ENCODE measurements at regions not wholly inside any gene's neighbourhood (a gene's known extent, or its start where the extent isn't known, plus 50 kb on each side); places are given as distances from the start of the nearest gene placed in this dataset.

GRCh38 chr20:20933142-20933958 is 172.8 kb downstream of the LINC00237 start:
- no peak for DNase-seq (ENCODE audit: low read depth)

- no peak for DNase-seq (ENCODE audit: low read depth)
Observed at GRCh38 chr20:20932156-20932555, 174.0 kb downstream of the LINC00237 start.

GRCh38 chr20:20931632-20932031 is 174.5 kb downstream of the LINC00237 start:
- no peak for DNase-seq (ENCODE audit: low read depth)

GRCh38 chr20:20931024-20931423 is 175.1 kb downstream of the LINC00237 start:
- DNase-seq (ENCODE audit: low read depth): no peak

- DNase-seq (ENCODE audit: low read depth): no peak
Observed at GRCh38 chr20:20930500-20930899, 175.7 kb downstream of the LINC00237 start.

GRCh38 chr20:20929341-20929740 is 176.8 kb downstream of the LINC00237 start:
- no peak for DNase-seq (ENCODE audit: low read depth)

- DNase-seq (ENCODE audit: low read depth): no peak
Observed at GRCh38 chr20:20926222-20926905, 179.8 kb downstream of the LINC00237 start.

- no peak for DNase-seq (ENCODE audit: low read depth)
Observed at GRCh38 chr20:20920433-20920832, 185.7 kb downstream of the LINC00237 start.

- DNase-seq (ENCODE audit: low read depth): no peak
Observed at GRCh38 chr20:20915844-20916243, 190.3 kb downstream of the LINC00237 start.

GRCh38 chr20:20904501-20904831 is 192.0 kb upstream of the RALGAPA2 start:
- DNase-seq (ENCODE audit: low read depth): no peak

GRCh38 chr20:20903773-20904500 is 191.5 kb upstream of the RALGAPA2 start:
- DNase-seq (ENCODE audit: low read depth): no peak

- DNase-seq (ENCODE audit: low read depth): no peak
Observed at GRCh38 chr20:20897922-20898321, 185.5 kb upstream of the RALGAPA2 start.

- no peak for DNase-seq (ENCODE audit: low read depth)
Observed at GRCh38 chr20:20897145-20897544, 184.7 kb upstream of the RALGAPA2 start.

- no peak for DNase-seq (ENCODE audit: low read depth)
Observed at GRCh38 chr20:20896606-20897005, 184.2 kb upstream of the RALGAPA2 start.

GRCh38 chr20:20895537-20895936 is 183.1 kb upstream of the RALGAPA2 start:
- DNase-seq (ENCODE audit: low read depth): no peak

- no peak for DNase-seq (ENCODE audit: low read depth)
Observed at GRCh38 chr20:20894753-20895152, 182.3 kb upstream of the RALGAPA2 start.

- DNase-seq (ENCODE audit: low read depth): no peak
Observed at GRCh38 chr20:20894280-20894679, 181.8 kb upstream of the RALGAPA2 start.

GRCh38 chr20:20892328-20892727 is 179.9 kb upstream of the RALGAPA2 start:
- DNase-seq (ENCODE audit: low read depth): no peak

- no peak for DNase-seq (ENCODE audit: low read depth)
Observed at GRCh38 chr20:20890751-20891150, 178.3 kb upstream of the RALGAPA2 start.

- DNase-seq (ENCODE audit: low read depth): no peak
Observed at GRCh38 chr20:20888936-20889335, 176.5 kb upstream of the RALGAPA2 start.

GRCh38 chr20:20888266-20888656 is 175.8 kb upstream of the RALGAPA2 start:
- no peak for DNase-seq (ENCODE audit: low read depth)

GRCh38 chr20:20887593-20888265 is 175.3 kb upstream of the RALGAPA2 start:
- DNase-seq (ENCODE audit: low read depth): no peak
